OCI-LY3 (cell line): ENCODE measurements at regions not wholly inside any gene's neighbourhood (a gene's known extent, or its start where the extent isn't known, plus 50 kb on each side); places are given as distances from the start of the nearest gene placed in this dataset.

Experiments
- H2AFZ ChIP-seq: fragments of 200-600, 300-600 bp; shearing (Covaris generic); 2 replicates; pipeline ENCODE4 v1.6.0; 2014; ENCODE audit warnings: antibody characterized with exemption, low read depth, low read length
- H3K27ac ChIP-seq: fragments of 200-600, 300-600 bp; sonication (generic); 2 replicates; pipeline ENCODE4 v1.5.1; 2014; ENCODE audit warnings: mild to moderate bottlenecking, low read length, moderate library complexity, mixed read lengths
- H3K27me3 ChIP-seq: fragments of 200-600, 300-600 bp; sonication (generic); 2 replicates; pipeline ENCODE4 v1.6.1; 2014; ENCODE audit warnings: low read depth, low read length, mixed read lengths
- H3K36me3 ChIP-seq: fragments of 200-600, 300-600 bp; sonication (generic); replicated peaks from 2 replicates; pipeline ENCODE3; 2014; ENCODE audit warnings: low read depth, low read length, mixed read lengths
- H3K4me1 ChIP-seq: fragments of 300-600, 200-600 bp; sonication (generic); 2 replicates; pipeline ENCODE4 v1.6.1; 2014; ENCODE audit warnings: low read length, mixed read lengths
- H3K4me2 ChIP-seq: fragments of 200-600, 300-600 bp; sonication (generic); 2 replicates; pipeline ENCODE4 v1.6.1; 2014; ENCODE audit warnings: low read length, mixed read lengths
- H3K4me3 ChIP-seq: fragments of 300-600, 200-600 bp; sonication (generic); 2 replicates; pipeline ENCODE4 v1.5.1; 2014; ENCODE audit warnings: antibody characterized with exemption, mild to moderate bottlenecking, low read length, moderate library complexity
- H3K79me2 ChIP-seq: fragments of 300-600, 200-600 bp; shearing (Covaris generic); 2 replicates; pipeline ENCODE4 v1.6.1; 2014; ENCODE audit warnings: mild to moderate bottlenecking, low read length, mixed read lengths
- H3K9ac ChIP-seq: fragments of 300-600, 200-600 bp; shearing (Covaris generic); 2 replicates; pipeline ENCODE4 v1.6.0; 2014; ENCODE audit warnings: mild to moderate bottlenecking, low read length, moderate library complexity
- H3K9me3 ChIP-seq: fragments of 200-600, 300-600 bp; shearing (Covaris generic); 2 replicates; pipeline ENCODE4 v1.6.1; 2014; ENCODE audit warnings: low read length, mixed read lengths; ENCODE audit not compliant: insufficient read depth
- H4K20me1 ChIP-seq: fragments of 200-600, 300-600 bp; sonication (generic); 2 replicates; pipeline ENCODE4 v1.6.1; 2016; ENCODE audit warnings: low read length, mixed read lengths; ENCODE audit not compliant: insufficient read depth
- EZH2phosphoT487 ChIP-seq: fragments of 200-600 bp; shearing (Covaris generic); IDR thresholded peaks from 2 replicates; pipeline ENCODE4 v1.6.1; 2018; ENCODE audit warnings: antibody characterized with exemption, mixed run types, low read depth
- TF ChIP-seq, protein P1 (sequence below): fragments of 200-600, 300-600 bp; sonication (generic); IDR thresholded peaks from 2 replicates; pipeline ENCODE4 v1.5.1; 2014; ENCODE audit warnings: antibody characterized with exemption, low read length, low read depth

DNA sequence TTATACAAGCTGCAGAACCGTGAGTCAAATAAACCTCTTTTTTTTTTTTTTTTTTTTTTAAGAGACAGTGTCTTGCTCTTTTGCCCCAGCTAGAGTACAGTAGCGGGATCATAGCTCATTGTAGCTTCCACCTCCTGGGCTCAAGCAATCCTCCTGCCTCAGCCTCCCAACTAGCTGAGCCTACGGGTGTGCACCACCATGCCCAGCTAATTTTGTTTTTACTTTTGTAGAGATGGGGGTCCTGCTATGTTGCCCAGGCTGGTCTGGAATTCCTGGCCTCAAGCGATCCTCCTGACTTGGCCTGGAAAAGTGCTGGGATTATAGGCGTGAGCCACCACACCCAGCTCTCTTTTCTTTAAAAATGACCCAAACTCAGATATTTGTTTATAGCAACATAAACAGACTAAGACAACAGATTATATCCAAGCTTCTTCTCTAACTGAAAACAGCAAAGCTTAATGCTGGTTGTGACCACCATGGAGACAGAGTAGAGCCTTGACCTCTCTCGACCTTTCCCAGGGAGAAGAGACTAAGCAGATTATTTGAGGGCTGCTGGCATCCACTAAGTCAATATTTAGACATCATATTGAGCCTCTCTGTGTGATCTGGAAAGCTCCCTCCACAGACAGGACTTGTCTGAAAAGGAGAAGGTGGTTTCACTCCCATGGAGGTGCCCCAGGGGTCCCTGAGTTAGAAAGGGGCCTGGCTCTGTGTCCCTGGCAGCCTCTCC, 150.0 kb downstream of the KCTD15 start:
- H3K27ac ChIP-seq: no peak overlapping the region

DNA sequence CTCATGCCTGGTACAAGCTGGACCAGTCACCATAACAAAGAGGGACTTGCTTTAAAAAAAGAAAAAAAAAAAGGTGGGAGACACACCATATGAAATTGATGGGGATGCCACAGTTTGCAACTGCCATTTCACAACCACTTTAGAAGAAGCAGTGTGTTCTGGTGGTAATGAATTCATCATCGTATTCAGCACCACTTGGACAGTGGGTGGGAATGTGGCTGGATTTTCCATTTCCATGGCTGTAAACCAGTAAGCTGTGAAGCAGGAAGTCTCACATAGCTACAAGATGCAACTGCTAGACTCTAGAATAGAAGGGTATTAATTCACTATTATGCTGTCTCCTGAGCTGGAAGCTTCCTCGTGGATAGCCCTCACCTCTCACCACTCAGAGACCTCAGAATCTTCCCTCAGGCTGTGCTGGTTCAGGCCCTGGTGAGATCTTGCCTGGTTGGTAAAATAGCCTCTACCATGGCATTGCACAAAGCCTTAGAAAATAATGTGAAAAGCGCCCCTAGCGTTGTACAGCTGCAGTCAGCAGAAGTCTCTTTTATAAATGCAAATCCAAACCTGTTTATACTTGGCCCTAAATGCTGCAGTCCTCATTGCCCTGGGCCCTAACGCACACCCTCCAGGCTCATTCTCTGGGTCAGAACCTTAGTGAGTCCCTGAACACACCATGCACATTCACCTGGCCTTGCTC, 150.7 kb downstream of the KCTD15 start:
- Histone ChIP-seq H3K36me3 (no peaks in the 10 kb centered on the region), H3K4me2 (no peak overlapping the region), H2AFZ (no peak overlapping the region), H3K4me1 (no peaks in the 10 kb centered on the region), H3K9me3 (no peaks in the 10 kb centered on the region), H3K27ac (no peak overlapping the region), H4K20me1 (no peaks in the 10 kb centered on the region), H3K27me3 (peaks cover 14% of the 10 kb centered on the region), H3K4me3 (no peak overlapping the region), H3K9ac (no peak overlapping the region), H3K79me2 (no peaks in the 10 kb centered on the region)
- TF ChIP-seq, protein P1, sequence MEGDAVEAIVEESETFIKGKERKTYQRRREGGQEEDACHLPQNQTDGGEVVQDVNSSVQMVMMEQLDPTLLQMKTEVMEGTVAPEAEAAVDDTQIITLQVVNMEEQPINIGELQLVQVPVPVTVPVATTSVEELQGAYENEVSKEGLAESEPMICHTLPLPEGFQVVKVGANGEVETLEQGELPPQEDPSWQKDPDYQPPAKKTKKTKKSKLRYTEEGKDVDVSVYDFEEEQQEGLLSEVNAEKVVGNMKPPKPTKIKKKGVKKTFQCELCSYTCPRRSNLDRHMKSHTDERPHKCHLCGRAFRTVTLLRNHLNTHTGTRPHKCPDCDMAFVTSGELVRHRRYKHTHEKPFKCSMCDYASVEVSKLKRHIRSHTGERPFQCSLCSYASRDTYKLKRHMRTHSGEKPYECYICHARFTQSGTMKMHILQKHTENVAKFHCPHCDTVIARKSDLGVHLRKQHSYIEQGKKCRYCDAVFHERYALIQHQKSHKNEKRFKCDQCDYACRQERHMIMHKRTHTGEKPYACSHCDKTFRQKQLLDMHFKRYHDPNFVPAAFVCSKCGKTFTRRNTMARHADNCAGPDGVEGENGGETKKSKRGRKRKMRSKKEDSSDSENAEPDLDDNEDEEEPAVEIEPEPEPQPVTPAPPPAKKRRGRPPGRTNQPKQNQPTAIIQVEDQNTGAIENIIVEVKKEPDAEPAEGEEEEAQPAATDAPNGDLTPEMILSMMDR: peak; percentile 21; the same call in 1 of the 2 replicates
- no peak for TF ChIP-seq EZH2phosphoT487

More for the DNA sequence above, 150.0 kb downstream of the KCTD15 start:
- Histone ChIP-seq H3K27me3 (peaks cover 14% of the 10 kb centered on the region), H3K4me1 (no peaks in the 10 kb centered on the region), H3K4me3 (no peak overlapping the region), H3K9me3 (no peaks in the 10 kb centered on the region), H3K4me2 (no peak overlapping the region), H2AFZ (no peak overlapping the region), H3K36me3 (no peaks in the 10 kb centered on the region), H3K9ac (no peak overlapping the region), H3K79me2 (no peaks in the 10 kb centered on the region), H4K20me1 (no peaks in the 10 kb centered on the region)
- TF ChIP-seq EZH2phosphoT487: no peak
- TF ChIP-seq, protein P1: no peak

- Histone ChIP-seq H3K4me2 (no peak overlapping the region), H3K4me3 (no peak overlapping the region), H3K79me2 (no peaks in the 10 kb centered on the region), H3K27ac (no peak overlapping the region), H3K9ac (no peak overlapping the region), H3K36me3 (no peaks in the 10 kb centered on the region), H2AFZ (no peak overlapping the region), H4K20me1 (no peaks in the 10 kb centered on the region), H3K27me3 (peaks cover 14% of the 10 kb centered on the region), H3K4me1 (no peaks in the 10 kb centered on the region), H3K9me3 (no peaks in the 10 kb centered on the region)
- no peak for TF ChIP-seq EZH2phosphoT487
- TF ChIP-seq, protein P1: no peak
Measured at GRCh38 chr19:33948651-33949335, 152.1 kb downstream of the KCTD15 start.

DNA sequence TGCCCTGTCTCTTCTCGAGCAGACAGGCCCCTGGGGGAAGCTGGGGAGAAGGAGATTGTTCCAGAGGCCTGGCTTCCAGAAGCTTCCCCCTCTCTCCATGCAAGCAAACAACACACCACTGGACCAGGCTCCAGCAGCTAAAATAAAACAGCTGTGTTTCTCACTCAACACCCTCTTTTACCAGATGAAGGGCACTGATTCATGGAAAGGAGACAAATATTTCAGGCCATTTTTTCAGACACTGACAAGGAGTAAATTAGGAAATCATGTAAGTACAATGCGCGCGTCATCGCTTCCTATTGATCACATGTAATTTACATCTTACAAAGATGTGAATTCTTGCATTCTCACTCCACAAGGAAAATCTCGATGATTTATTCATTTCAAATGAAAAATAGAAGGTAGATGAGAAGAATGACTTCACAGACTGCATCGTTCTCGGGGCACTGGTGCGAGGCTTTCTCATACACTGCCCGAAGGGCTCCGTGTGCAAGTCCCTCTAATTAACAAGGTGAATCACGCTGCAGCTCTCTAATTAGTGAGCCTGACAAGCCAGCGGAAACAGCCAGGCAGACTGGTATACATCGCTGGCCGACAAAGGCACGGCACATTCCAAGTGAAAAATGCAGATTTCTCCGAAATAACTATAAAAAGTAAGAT, 153.6 kb downstream of the KCTD15 start:
- TF ChIP-seq, protein P1: no peak
- no peak for TF ChIP-seq EZH2phosphoT487
- Histone ChIP-seq H2AFZ (no peak overlapping the region), H3K4me1 (no peaks in the 10 kb centered on the region), H3K27ac (no peak overlapping the region), H3K4me3 (no peak overlapping the region), H3K36me3 (no peaks in the 10 kb centered on the region), H3K79me2 (no peaks in the 10 kb centered on the region), H3K27me3 (peaks cover 14% of the 10 kb centered on the region), H4K20me1 (no peaks in the 10 kb centered on the region), H3K4me2 (no peak overlapping the region), H3K9ac (no peak overlapping the region), H3K9me3 (no peaks in the 10 kb centered on the region)
